Nephron progenitor cell (in vitro differentiated cells): ENCODE measurements at regions not wholly inside any gene's neighbourhood (a gene's known extent, or its start where the extent isn't known, plus 50 kb on each side); places are given as distances from the start of the nearest gene placed in this dataset.

Source experiments
- DNase-seq: peaks from one replicate; pipeline ENCODE4 v3.0.0; 2021
- H3K27ac Mint-ChIP-seq: 2 replicates; pipeline ENCODE4 v1.8.0; 2021; ENCODE audit warnings: mild to moderate bottlenecking, moderate library complexity, mixed read lengths
- H3K27me3 Mint-ChIP-seq: 2 replicates; pipeline ENCODE4 v1.8.0; 2021; ENCODE audit warnings: mild to moderate bottlenecking, low read depth, mixed read lengths; ENCODE audit not compliant: poor library complexity
- H3K36me3 Mint-ChIP-seq: 2 replicates; pipeline ENCODE4 v1.8.0; 2021; ENCODE audit warnings: low read depth, mixed read lengths
- H3K4me1 Mint-ChIP-seq: 2 replicates; pipeline ENCODE4 v1.8.0; 2021; ENCODE audit warnings: mixed read lengths
- H3K4me3 Mint-ChIP-seq: 2 replicates; pipeline ENCODE4 v1.8.0; 2021; ENCODE audit warnings: mild to moderate bottlenecking, moderate library complexity, mixed read lengths
- H3K9me3 Mint-ChIP-seq: 2 replicates; pipeline ENCODE4 v1.8.0; 2021; ENCODE audit warnings: mild to moderate bottlenecking, moderate library complexity, mixed read lengths
- TF ChIP-seq, protein P1 (sequence below): fragments of 200-600 bp; sonication (generic); IDR thresholded peaks from 2 replicates; pipeline ENCODE4 v1.5.0; 2021; ENCODE audit warnings: antibody characterized with exemption

DNA sequence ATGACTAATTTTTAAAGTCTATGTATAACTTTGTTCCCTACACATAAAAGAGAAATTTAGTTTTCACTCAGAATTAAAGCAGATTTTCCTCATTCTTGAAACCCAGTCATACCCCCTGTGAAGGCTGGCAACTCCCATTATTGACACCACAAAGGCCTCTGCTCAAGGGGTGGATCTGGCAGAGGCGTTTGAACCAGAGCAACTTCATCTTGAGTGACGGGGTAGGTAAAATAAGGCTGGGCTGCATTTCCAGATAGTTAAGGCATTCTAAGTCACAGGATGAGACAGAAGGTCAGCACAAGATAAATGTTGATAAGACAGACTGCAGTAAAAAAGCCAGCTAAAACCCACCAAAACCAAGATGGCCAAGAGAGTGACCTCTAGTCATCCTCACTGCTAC, 177.2 kb upstream of the OR13F1 start:
- Mint-ChIP-seq H3K36me3 (no peaks in the 10 kb centered on the region), H3K4me3 (no peak overlapping the region), H3K4me1 (no peaks in the 10 kb centered on the region), H3K27ac (no peak overlapping the region), H3K27me3 (peaks cover 4% of the 10 kb centered on the region), H3K9me3 (peaks cover 9% of the 10 kb centered on the region)
- TF ChIP-seq, protein P1, sequence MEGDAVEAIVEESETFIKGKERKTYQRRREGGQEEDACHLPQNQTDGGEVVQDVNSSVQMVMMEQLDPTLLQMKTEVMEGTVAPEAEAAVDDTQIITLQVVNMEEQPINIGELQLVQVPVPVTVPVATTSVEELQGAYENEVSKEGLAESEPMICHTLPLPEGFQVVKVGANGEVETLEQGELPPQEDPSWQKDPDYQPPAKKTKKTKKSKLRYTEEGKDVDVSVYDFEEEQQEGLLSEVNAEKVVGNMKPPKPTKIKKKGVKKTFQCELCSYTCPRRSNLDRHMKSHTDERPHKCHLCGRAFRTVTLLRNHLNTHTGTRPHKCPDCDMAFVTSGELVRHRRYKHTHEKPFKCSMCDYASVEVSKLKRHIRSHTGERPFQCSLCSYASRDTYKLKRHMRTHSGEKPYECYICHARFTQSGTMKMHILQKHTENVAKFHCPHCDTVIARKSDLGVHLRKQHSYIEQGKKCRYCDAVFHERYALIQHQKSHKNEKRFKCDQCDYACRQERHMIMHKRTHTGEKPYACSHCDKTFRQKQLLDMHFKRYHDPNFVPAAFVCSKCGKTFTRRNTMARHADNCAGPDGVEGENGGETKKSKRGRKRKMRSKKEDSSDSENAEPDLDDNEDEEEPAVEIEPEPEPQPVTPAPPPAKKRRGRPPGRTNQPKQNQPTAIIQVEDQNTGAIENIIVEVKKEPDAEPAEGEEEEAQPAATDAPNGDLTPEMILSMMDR = no peak
- DNase-seq = no peak

DNA sequence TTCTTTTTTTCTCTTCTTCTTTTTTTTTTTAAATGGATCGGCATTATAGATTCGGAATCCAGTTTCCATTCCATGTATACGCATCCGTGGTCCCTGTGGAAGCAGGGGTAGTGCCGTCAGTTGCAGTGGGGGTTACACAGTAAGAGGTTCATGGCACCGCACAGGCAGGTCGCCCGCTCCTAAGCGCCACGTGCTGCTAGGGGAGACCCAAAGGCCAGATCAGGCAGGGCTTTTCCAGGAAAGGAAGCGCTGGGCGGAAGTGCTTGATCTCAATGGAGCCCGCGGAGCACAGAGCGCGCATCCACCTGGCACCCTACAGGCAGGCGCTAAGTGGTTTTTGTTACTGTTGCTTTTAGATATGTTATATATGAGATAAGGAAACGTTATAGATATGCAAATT, 174.8 kb upstream of the OR13F1 start:
- Mint-ChIP-seq H3K27me3 (no peaks in the 10 kb centered on the region), H3K4me1 (no peaks in the 10 kb centered on the region), H3K36me3 (peaks cover under 1% of the 10 kb centered on the region), H3K4me3 (no peak overlapping the region), H3K9me3 (peaks cover 10% of the 10 kb centered on the region), H3K27ac (no peak overlapping the region)
- no peak for DNase-seq
- TF ChIP-seq, protein P1 = no peak

DNA sequence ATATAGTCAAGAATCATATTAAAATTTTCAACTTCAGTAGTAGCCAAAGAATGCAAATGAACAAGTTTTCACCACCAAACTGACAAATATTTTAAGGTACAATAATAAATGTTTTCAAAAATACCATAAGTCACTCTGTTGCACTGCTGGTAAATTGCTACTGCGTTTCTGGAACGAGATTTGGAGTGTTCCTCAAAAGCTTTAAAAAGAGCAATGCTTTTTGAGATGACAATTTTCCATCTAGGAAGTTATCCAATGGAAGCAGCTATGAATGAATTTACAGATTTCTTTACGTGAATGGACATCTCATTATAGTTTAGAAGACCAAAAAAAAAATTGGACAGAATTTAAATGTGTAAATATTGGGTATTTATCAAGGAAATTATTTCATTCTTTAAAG, 173.2 kb upstream of the OR13F1 start:
- Mint-ChIP-seq H3K36me3 (peaks cover 9% of the 10 kb centered on the region), H3K4me1 (no peaks in the 10 kb centered on the region), H3K27ac (no peak overlapping the region), H3K4me3 (no peak overlapping the region), H3K27me3 (no peaks in the 10 kb centered on the region), H3K9me3 (peaks cover 19% of the 10 kb centered on the region)
- TF ChIP-seq, protein P1 = no peak
- no peak for DNase-seq

DNA sequence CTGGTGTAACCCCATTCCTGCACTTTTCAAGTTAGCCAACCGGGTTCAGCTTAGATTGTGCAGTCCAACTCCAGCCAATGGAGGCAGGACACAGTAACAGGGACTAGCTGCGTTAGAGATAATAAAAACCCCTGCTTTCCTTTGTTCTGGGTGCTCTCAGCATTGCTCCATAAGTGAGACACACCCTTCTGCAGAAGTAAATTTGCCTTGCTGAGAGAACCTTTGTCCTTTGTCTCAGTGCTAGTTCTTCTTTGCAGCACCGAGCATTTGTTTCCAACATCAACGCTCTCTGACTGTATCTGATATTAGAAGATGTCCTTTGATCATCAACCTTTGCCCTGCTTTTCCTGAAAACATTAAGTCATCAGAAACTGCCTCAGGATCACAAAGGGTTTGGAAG, 169.5 kb upstream of the OR13F1 start:
- H3K27me3 Mint-ChIP-seq = no peaks in the 10 kb centered on the region
- TF ChIP-seq, protein P1 = no peak
- peaks cover 27% of the 10 kb centered on the region for H3K9me3 Mint-ChIP-seq
- H3K36me3 Mint-ChIP-seq = peaks cover 9% of the 10 kb centered on the region
- no peak overlapping the region for H3K4me3 Mint-ChIP-seq
- H3K27ac Mint-ChIP-seq = no peak overlapping the region
- DNase-seq = no peak
- peaks cover 8% of the 10 kb centered on the region for H3K4me1 Mint-ChIP-seq

DNA sequence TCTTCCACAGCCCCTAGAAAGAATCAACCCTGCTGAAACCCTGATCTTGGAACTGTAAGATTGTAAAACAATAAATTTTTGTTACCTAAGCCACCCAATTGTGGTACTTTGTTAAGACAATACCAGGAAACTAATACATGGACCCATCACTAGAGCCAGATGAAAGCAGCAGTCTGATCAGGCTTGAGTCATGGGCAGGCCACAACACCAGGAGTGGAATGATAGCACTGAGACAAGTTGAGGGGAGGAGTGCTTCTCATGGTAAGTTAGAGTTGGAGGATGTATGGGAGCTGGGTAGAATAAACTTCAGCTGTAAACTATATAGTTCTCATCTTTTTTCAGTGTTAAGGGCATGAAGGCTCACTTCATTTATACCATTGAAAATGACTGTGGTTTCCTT, 164.4 kb upstream of the OR13F1 start:
- DNase-seq = no peak
- Mint-ChIP-seq H3K4me1 (peaks cover 8% of the 10 kb centered on the region), H3K27ac (no peak overlapping the region), H3K36me3 (peaks cover 5% of the 10 kb centered on the region), H3K27me3 (peaks cover 2% of the 10 kb centered on the region), H3K4me3 (no peak overlapping the region), H3K9me3 (peaks cover 19% of the 10 kb centered on the region)
- TF ChIP-seq, protein P1 = no peak

DNA sequence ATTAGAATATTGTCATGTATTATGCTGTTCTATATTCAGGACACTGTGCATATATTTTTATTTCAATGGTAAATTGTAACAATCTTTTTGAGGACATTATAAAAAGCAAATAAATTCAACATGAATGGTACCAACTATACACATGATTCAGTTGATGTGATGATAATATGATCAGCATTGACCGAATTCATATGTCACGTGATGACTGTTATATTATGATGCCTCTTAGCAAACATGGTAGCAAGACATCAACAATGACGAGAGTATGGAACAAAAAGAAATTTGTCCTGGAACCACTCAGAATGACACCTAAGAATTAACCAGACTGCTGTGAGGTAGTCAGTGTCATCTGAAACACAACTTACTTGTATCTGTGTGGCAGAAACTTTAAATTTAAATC, 161.5 kb upstream of the OR13F1 start:
- H3K27ac Mint-ChIP-seq = no peak overlapping the region
- peaks cover 11% of the 10 kb centered on the region for H3K9me3 Mint-ChIP-seq
- DNase-seq = no peak
- peaks cover 2% of the 10 kb centered on the region for H3K27me3 Mint-ChIP-seq
- no peak overlapping the region for H3K4me3 Mint-ChIP-seq
- H3K4me1 Mint-ChIP-seq = no peaks in the 10 kb centered on the region
- TF ChIP-seq, protein P1 = no peak
- H3K36me3 Mint-ChIP-seq = no peaks in the 10 kb centered on the region
